Central memory CD8-positive, alpha-beta T cell (primary cell): ENCODE measurements at regions not wholly inside any gene's neighbourhood (a gene's known extent, or its start where the extent isn't known, plus 50 kb on each side); places are given as distances from the start of the nearest gene placed in this dataset.
"Not testable (repeated sequence)": the region's sequence is repeated elsewhere in the genome, so short reads cannot be mapped to it uniquely, and the experiment has no call there.

ENCODE experiments used
- ATAC-seq: fragments of 150-1000 bp; cut with Tn5 transposase; replicated peaks from 2 replicates; pipeline ENCODE4 v1.10.0; 2022; ENCODE audit warnings: mild to moderate bottlenecking, moderate FRiP score, moderate number of reproducible peaks; ENCODE audit not compliant: poor library complexity, severe bottlenecking; ENCODE audit errors: extremely low read depth
- DNase-seq, 2 donors: peaks; one replicate each; pipeline ENCODE4 v3.0.0; 2021; ENCODE audit warnings: low spot score in 2 of 2
- H3K27ac Mint-ChIP-seq: one replicate; pipeline ENCODE4 v1.8.0; 2022; ENCODE audit warnings: low read depth, mild to moderate bottlenecking, moderate library complexity, mixed read lengths
- H3K27me3 Mint-ChIP-seq: one replicate; pipeline ENCODE4 v1.8.0; 2022; ENCODE audit warnings: mixed read lengths
- H3K36me3 Mint-ChIP-seq: one replicate; pipeline ENCODE4 v1.8.0; 2022; ENCODE audit warnings: mild to moderate bottlenecking, moderate library complexity, mixed read lengths; ENCODE audit not compliant: insufficient read depth
- H3K4me1 Mint-ChIP-seq: one replicate; pipeline ENCODE4 v1.8.0; 2022; ENCODE audit warnings: mixed read lengths
- H3K4me3 Mint-ChIP-seq: one replicate; pipeline ENCODE4 v1.8.0; 2022; ENCODE audit warnings: mild to moderate bottlenecking, moderate library complexity, mixed read lengths
- H3K9me3 Mint-ChIP-seq: one replicate; pipeline ENCODE4 v1.8.0; 2022; ENCODE audit warnings: mixed read lengths

GRCh38 chr9:85445887-85446286 is 295.9 kb downstream of the AGTPBP1 start:
- Mint-ChIP-seq H3K4me1 (no peaks in the 10 kb centered on the region), H3K27ac (no peak overlapping the region), H3K27me3 (peaks cover 17% of the 10 kb centered on the region), H3K9me3 (peaks cover 6% of the 10 kb centered on the region), H3K4me3 (no peak overlapping the region), H3K36me3 (no peaks in the 10 kb centered on the region)
- no peak for DNase-seq
- no peak for ATAC-seq

GRCh38 chr9:85444243-85444642 is 297.5 kb downstream of the AGTPBP1 start:
- no peak overlapping the region for H3K4me3 Mint-ChIP-seq
- H3K27ac Mint-ChIP-seq: no peak overlapping the region
- no peak for ATAC-seq
- H3K9me3 Mint-ChIP-seq: peaks cover 6% of the 10 kb centered on the region
- no peaks in the 10 kb centered on the region for H3K36me3 Mint-ChIP-seq
- no peak for DNase-seq
- peaks cover under 1% of the 10 kb centered on the region for H3K27me3 Mint-ChIP-seq
- H3K4me1 Mint-ChIP-seq: no peaks in the 10 kb centered on the region

- H3K4me1 Mint-ChIP-seq: no peaks in the 10 kb centered on the region
- H3K36me3 Mint-ChIP-seq: no peaks in the 10 kb centered on the region
- DNase-seq (no peak), ATAC-seq (no peak)
- H3K27ac Mint-ChIP-seq: no peak overlapping the region
- no peaks in the 10 kb centered on the region for H3K27me3 Mint-ChIP-seq
- no peak overlapping the region for H3K4me3 Mint-ChIP-seq
- peaks cover 6% of the 10 kb centered on the region for H3K9me3 Mint-ChIP-seq
Measured at GRCh38 chr9:85443190-85443598, 298.6 kb downstream of the AGTPBP1 start.

- H3K27me3 Mint-ChIP-seq: peaks cover 22% of the 10 kb centered on the region
- H3K4me3 Mint-ChIP-seq: no peak overlapping the region
- DNase-seq (no peak), ATAC-seq (no peak)
- no peaks in the 10 kb centered on the region for H3K36me3 Mint-ChIP-seq
- H3K27ac Mint-ChIP-seq: no peak overlapping the region
- H3K9me3 Mint-ChIP-seq: no peaks in the 10 kb centered on the region
- no peaks in the 10 kb centered on the region for H3K4me1 Mint-ChIP-seq
Measured at GRCh38 chr9:85439791-85440190, 302.0 kb downstream of the AGTPBP1 start.

- H3K36me3 Mint-ChIP-seq: not testable (repeated sequence)
Measured at GRCh38 chr9:85433956-85434355, 307.8 kb downstream of the AGTPBP1 start.

GRCh38 chr9:85433551-85433950 is 308.2 kb downstream of the AGTPBP1 start:
- peaks cover 63% of the 10 kb centered on the region for H3K27me3 Mint-ChIP-seq
- not testable (repeated sequence) for H3K4me1 Mint-ChIP-seq, H3K27ac Mint-ChIP-seq, ATAC-seq, H3K4me3 Mint-ChIP-seq, H3K36me3 Mint-ChIP-seq, H3K9me3 Mint-ChIP-seq, DNase-seq

More at GRCh38 chr9:85433956-85434355, 307.8 kb downstream of the AGTPBP1 start:
- not testable (repeated sequence) for DNase-seq, H3K4me3 Mint-ChIP-seq, H3K9me3 Mint-ChIP-seq, H3K27ac Mint-ChIP-seq, ATAC-seq, H3K4me1 Mint-ChIP-seq
- H3K27me3 Mint-ChIP-seq: peaks cover 59% of the 10 kb centered on the region

- Mint-ChIP-seq H3K4me3 (no peak overlapping the region), H3K27me3 (peaks cover 69% of the 10 kb centered on the region), H3K36me3 (no peaks in the 10 kb centered on the region), H3K9me3 (no peaks in the 10 kb centered on the region), H3K27ac (no peak overlapping the region), H3K4me1 (no peaks in the 10 kb centered on the region)
- no peak for DNase-seq
- ATAC-seq: no peak
Measured at GRCh38 chr9:85433046-85433445, 308.7 kb downstream of the AGTPBP1 start.

- H3K27me3 Mint-ChIP-seq: peaks cover 73% of the 10 kb centered on the region
- H3K27ac Mint-ChIP-seq: no peak overlapping the region
- H3K9me3 Mint-ChIP-seq: no peaks in the 10 kb centered on the region
- no peak for ATAC-seq
- H3K36me3 Mint-ChIP-seq: no peaks in the 10 kb centered on the region
- H3K4me3 Mint-ChIP-seq: no peak overlapping the region
- DNase-seq: no peak
- no peaks in the 10 kb centered on the region for H3K4me1 Mint-ChIP-seq
Measured at GRCh38 chr9:85432599-85432998, 309.2 kb downstream of the AGTPBP1 start.

GRCh38 chr9:85431339-85432102 is 310.2 kb downstream of the AGTPBP1 start:
- H3K27ac Mint-ChIP-seq: no peak overlapping the region

GRCh38 chr9:85430659-85431338 is 311.0 kb downstream of the AGTPBP1 start:
- Mint-ChIP-seq H3K27me3 (peaks cover 79% of the 10 kb centered on the region), H3K36me3 (no peaks in the 10 kb centered on the region)

More at GRCh38 chr9:85431339-85432102, 310.2 kb downstream of the AGTPBP1 start:
- Mint-ChIP-seq H3K27me3 (peaks cover 79% of the 10 kb centered on the region), H3K4me3 (no peak overlapping the region), H3K9me3 (no peaks in the 10 kb centered on the region), H3K4me1 (no peaks in the 10 kb centered on the region), H3K36me3 (no peaks in the 10 kb centered on the region)
- ATAC-seq (no peak), DNase-seq (no peak)

GRCh38 chr9:85428230-85428629 is 313.5 kb downstream of the AGTPBP1 start:
- peaks cover 70% of the 10 kb centered on the region for H3K27me3 Mint-ChIP-seq
- no peak for ATAC-seq

More at GRCh38 chr9:85430659-85431338, 311.0 kb downstream of the AGTPBP1 start:
- Mint-ChIP-seq H3K4me3 (no peak overlapping the region), H3K27ac (no peak overlapping the region), H3K4me1 (no peaks in the 10 kb centered on the region), H3K9me3 (no peaks in the 10 kb centered on the region)
- DNase-seq (no peak), ATAC-seq (no peak)

GRCh38 chr9:85427772-85428171 is 314.0 kb downstream of the AGTPBP1 start:
- H3K27ac Mint-ChIP-seq: no peak overlapping the region
- peaks cover 65% of the 10 kb centered on the region for H3K27me3 Mint-ChIP-seq
- no peak overlapping the region for H3K4me3 Mint-ChIP-seq
- ATAC-seq (no peak), DNase-seq (no peak)
- peaks cover 5% of the 10 kb centered on the region for H3K9me3 Mint-ChIP-seq
- no peaks in the 10 kb centered on the region for H3K36me3 Mint-ChIP-seq
- peaks cover 5% of the 10 kb centered on the region for H3K4me1 Mint-ChIP-seq

More at GRCh38 chr9:85428230-85428629, 313.5 kb downstream of the AGTPBP1 start:
- DNase-seq: no peak
- no peaks in the 10 kb centered on the region for H3K36me3 Mint-ChIP-seq
- no peak overlapping the region for H3K4me3 Mint-ChIP-seq
- H3K9me3 Mint-ChIP-seq: peaks cover 5% of the 10 kb centered on the region
- peaks cover 5% of the 10 kb centered on the region for H3K4me1 Mint-ChIP-seq
- H3K27ac Mint-ChIP-seq: no peak overlapping the region

- H3K4me3 Mint-ChIP-seq: no peak overlapping the region
- no peaks in the 10 kb centered on the region for H3K36me3 Mint-ChIP-seq
- H3K9me3 Mint-ChIP-seq: peaks cover 5% of the 10 kb centered on the region
- ATAC-seq (no peak), DNase-seq (peak in 1 of 2 donors; percentile 14)
- H3K27ac Mint-ChIP-seq: no peak overlapping the region
- peaks cover 54% of the 10 kb centered on the region for H3K27me3 Mint-ChIP-seq
- peaks cover 11% of the 10 kb centered on the region for H3K4me1 Mint-ChIP-seq
Measured at GRCh38 chr9:85425153-85425611, 316.6 kb downstream of the AGTPBP1 start.
